Upper lobe of left lung (tissue), 6 donors: ENCODE measurements at regions not wholly inside any gene's neighbourhood (a gene's known extent, or its start where the extent isn't known, plus 50 kb on each side); places are given as distances from the start of the nearest gene placed in this dataset.

Source experiments
- ATAC-seq, 2 donors: fragments of 200-7000 bp; cut with Tn5 transposase; one replicate each; pipeline ENCODE4 v1.9.1; 2022; ENCODE audit warnings: mild to moderate bottlenecking in 2 of 2, moderate library complexity in 2 of 2; ENCODE audit not compliant: low FRiP score in 2 of 2
- DNase-seq, 2 donors: peaks; one replicate each; pipeline ENCODE4 v3.0.0-alpha.2; 2019 to 2020
- H3K27ac ChIP-seq, 4 donors: fragments of 200-600 bp; sonication (generic); one replicate each; pipeline ENCODE4 v1.5.1; 2016 to 2019
- H3K27me3 ChIP-seq, 4 donors: fragments of 200-600 bp; sonication (generic); one replicate each; pipeline ENCODE4 v1.5.1; 2017 to 2019
- H3K36me3 ChIP-seq, 4 donors: fragments of 200-600 bp; sonication (generic); one replicate each; pipeline ENCODE4 v1.5.1; 2016 to 2019
- H3K4me1 ChIP-seq, 4 donors: fragments of 200-600 bp; sonication (generic); one replicate each; pipeline ENCODE4 v1.5.1; 2018 to 2019
- H3K4me3 ChIP-seq, 4 donors: fragments of 200-600 bp; sonication (generic); one replicate each; pipeline ENCODE4 v1.5.1; 2017 to 2019; ENCODE audit warnings: mild to moderate bottlenecking in 2 of 4, moderate library complexity in 1 of 4
- H3K9me3 ChIP-seq, 4 donors: fragments of 200-600 bp; sonication (generic); one replicate each; pipeline ENCODE4 v1.5.1; 2018 to 2019
- CTCF ChIP-seq, 6 experiments: fragments of 450-650 bp in 4 of 6; fragments of 200-600 bp in 2 of 6; sonication (generic) in 2 of 6; IDR thresholded peaks; one replicate each; pipeline ENCODE4 v1.5.1; 2016 to 2019; ENCODE audit warnings: antibody characterized with exemption in 6 of 6
- EP300 ChIP-seq, 4 donors: sonication (generic); formaldehyde crosslinking; IDR thresholded peaks; one replicate each; pipeline ENCODE4 v1.5.1; 2017; ENCODE audit warnings: antibody characterized with exemption in 4 of 4, control low read depth in 2 of 4
- POLR2A ChIP-seq, 4 donors: fragments of 450-650 bp; IDR thresholded peaks; one replicate each; pipeline ENCODE4 v1.5.1; 2016 to 2017; ENCODE audit warnings: antibody characterized with exemption in 4 of 4, mild to moderate bottlenecking in 2 of 4
- POLR2AphosphoS5 ChIP-seq, 2 donors: sonication (generic); formaldehyde crosslinking; IDR thresholded peaks; one replicate each; pipeline ENCODE4 v1.5.1; 2017; ENCODE audit warnings: antibody characterized with exemption in 2 of 2
- WGBS, 2 donors: methylation state at CpG; one replicate each; pipeline ENCODE4 v1.1.5; 2017 to 2018; 5-methylcytosine and 5-hydroxymethylcytosine counted together
- donor health status: DM: no; HTN: no; CAD: no; lungs with moderate emphysema.
- donor health status: DM: no; HTN: yes; CAD: no; lungs with severe emphysema.

GRCh38 chrX:44767308-44767707 is 76.5 kb upstream of the DUSP21 start:
- DNase-seq (no peak), ATAC-seq (no peak)
- peaks cover 0 to 7% (median 0%) of the 10 kb centered on the region in 4 donors for H3K9me3 ChIP-seq
- no peak overlapping the region for H3K4me3 ChIP-seq
- 68 to 73% methylated on average over 3 to 5 of the region's 5 CpGs for WGBS, 2 donors
- H3K4me1 ChIP-seq, result no peaks in the 10 kb centered on the region
- H3K27ac ChIP-seq, result no peak overlapping the region
- no peak for TF ChIP-seq POLR2A (IDR thresholded peaks at IDR 0.05)
- TF ChIP-seq POLR2AphosphoS5 (IDR thresholded peaks at IDR 0.05), result no peak
- no peak for TF ChIP-seq CTCF (IDR thresholded peaks at IDR 0.05)
- no peak for TF ChIP-seq EP300 (IDR thresholded peaks at IDR 0.05)
- H3K27me3 ChIP-seq, result no peaks in the 10 kb centered on the region
- no peaks in the 10 kb centered on the region for H3K36me3 ChIP-seq

- Histone ChIP-seq H3K4me1 (no peaks in the 10 kb centered on the region), H3K27me3 (no peaks in the 10 kb centered on the region), H3K4me3 (no peak overlapping the region), H3K36me3 (no peaks in the 10 kb centered on the region), H3K27ac (no peak overlapping the region), H3K9me3 (peaks cover 0 to 7% (median 0%) of the 10 kb centered on the region in 4 donors)
- DNase-seq (no peak), ATAC-seq (no peak)
- WGBS, 2 donors, result 57 to 66% methylated on average over 1 to 2 of the region's 2 CpGs
- TF ChIP-seq POLR2A (IDR thresholded peaks at IDR 0.05), result no peak
- TF ChIP-seq EP300 (IDR thresholded peaks at IDR 0.05), result no peak
- TF ChIP-seq POLR2AphosphoS5 (IDR thresholded peaks at IDR 0.05), result no peak
- TF ChIP-seq CTCF (IDR thresholded peaks at IDR 0.05), result no peak
Observed at GRCh38 chrX:44765556-44765955, 78.3 kb upstream of the DUSP21 start.

- TF ChIP-seq POLR2A (IDR thresholded peaks at IDR 0.05), result no peak
- no peak for TF ChIP-seq CTCF (IDR thresholded peaks at IDR 0.05)
- TF ChIP-seq POLR2AphosphoS5 (IDR thresholded peaks at IDR 0.05), result no peak
- no peak for TF ChIP-seq EP300 (IDR thresholded peaks at IDR 0.05)
- no peak overlapping the region for H3K4me3 ChIP-seq
- WGBS, 2 donors, result 43 to 54% methylated on average over 2 of the region's 2 CpGs
- no peaks in the 10 kb centered on the region for H3K9me3 ChIP-seq
- H3K4me1 ChIP-seq, result no peaks in the 10 kb centered on the region
- DNase-seq (no peak), ATAC-seq (no peak)
- H3K27ac ChIP-seq, result no peak overlapping the region
- H3K36me3 ChIP-seq, result no peaks in the 10 kb centered on the region
- H3K27me3 ChIP-seq, result no peaks in the 10 kb centered on the region
Observed at GRCh38 chrX:44747969-44748368, 95.9 kb upstream of the DUSP21 start.

GRCh38 chrX:44747317-44747716 is 96.5 kb upstream of the DUSP21 start:
- DNase-seq (no peak), ATAC-seq (no peak)
- H3K9me3 ChIP-seq, result no peaks in the 10 kb centered on the region
- no peak for TF ChIP-seq POLR2A (IDR thresholded peaks at IDR 0.05)
- TF ChIP-seq POLR2AphosphoS5 (IDR thresholded peaks at IDR 0.05), result no peak
- TF ChIP-seq CTCF (IDR thresholded peaks at IDR 0.05), result no peak
- no peak overlapping the region for H3K4me3 ChIP-seq
- 50% methylated on average over 2 of the region's 2 CpGs for WGBS, 2 donors
- H3K27me3 ChIP-seq, result no peaks in the 10 kb centered on the region
- H3K27ac ChIP-seq, result no peak overlapping the region
- H3K4me1 ChIP-seq, result no peaks in the 10 kb centered on the region
- no peaks in the 10 kb centered on the region for H3K36me3 ChIP-seq

- Histone ChIP-seq H3K9me3 (no peaks in the 10 kb centered on the region), H3K27ac (no peak overlapping the region), H3K36me3 (no peaks in the 10 kb centered on the region), H3K4me3 (no peak overlapping the region), H3K27me3 (no peaks in the 10 kb centered on the region), H3K4me1 (no peaks in the 10 kb centered on the region)
- 55 to 58% methylated on average over 3 of the region's 3 CpGs for WGBS, 2 donors
- TF ChIP-seq POLR2A (IDR thresholded peaks at IDR 0.05), result no peak
- no peak for TF ChIP-seq EP300 (IDR thresholded peaks at IDR 0.05)
- no peak for TF ChIP-seq CTCF (IDR thresholded peaks at IDR 0.05)
- TF ChIP-seq POLR2AphosphoS5 (IDR thresholded peaks at IDR 0.05), result no peak
- DNase-seq (no peak), ATAC-seq (no peak)
Observed at GRCh38 chrX:44744799-44745198, 99.0 kb upstream of the DUSP21 start.
